IMR-90 (cell line): ENCODE measurements at regions not wholly inside any gene's neighbourhood (a gene's known extent, or its start where the extent isn't known, plus 50 kb on each side); places are given as distances from the start of the nearest gene placed in this dataset.

ENCODE experiments used
- ATAC-seq: fragments of 200-7000 bp; cut with Tn5 transposase; 2 replicates; pipeline ENCODE4 v1.9.1; 2020; ENCODE audit warnings: low read depth, mild to moderate bottlenecking, moderate library complexity
- BruUV-seq: library from RNA; stranded (reverse); fragments of 400-500 nt; replicated peaks from 2 replicates; lab custom pipeline; 2021; lab: Mats Ljungman, UMichigan
- CTCF ChIA-PET: fragments of 300-600 bp; formaldehyde crosslinking; extraction: SDS; loops from one replicate; lab custom pipeline; 2021; ENCODE audit warnings: antibody characterized with exemption; lab: Yijun Ruan, JAX
- POLR2A ChIA-PET: fragments of 300-600 bp; sonication (Branson Sonifier 250); formaldehyde crosslinking; loops from one replicate; lab custom pipeline; 2022; ENCODE audit warnings: antibody characterized with exemption; ENCODE audit not compliant: unreplicated experiment; lab: Charles Lee
- DNase-seq: peaks from one replicate; pipeline ENCODE4 v3.0.0; 2013
- H2AFZ ChIP-seq: replicated peaks from 2 replicates; pipeline ENCODE3; 2013; ENCODE audit warnings: low read length, mild to moderate bottlenecking; ENCODE audit not compliant: poor library complexity
- H2AK5ac ChIP-seq: 2 replicates; pipeline ENCODE4 v1.6.1; 2013; ENCODE audit warnings: low read depth, low read length, inconsistent platforms
- H2AK9ac ChIP-seq: replicated peaks from 2 replicates; pipeline ENCODE3; 2013; ENCODE audit warnings: mild to moderate bottlenecking, low read depth, low read length, moderate library complexity; ENCODE audit not compliant: poor library complexity
- H2BK120ac ChIP-seq: 2 replicates; pipeline ENCODE4 v1.6.1; 2013; ENCODE audit warnings: low read depth, low read length, inconsistent platforms
- H2BK15ac ChIP-seq: 3 replicates; pipeline ENCODE4 v1.6.1; 2013; ENCODE audit warnings: low read depth, low read length, inconsistent platforms
- H2BK20ac ChIP-seq: 2 replicates; pipeline ENCODE4 v1.6.1; 2013; ENCODE audit warnings: low read depth, mild to moderate bottlenecking, inconsistent platforms, low read length, moderate library complexity
- H2BK5ac ChIP-seq: 2 replicates; pipeline ENCODE4 v1.6.1; 2013; ENCODE audit warnings: mild to moderate bottlenecking, low read depth, low read length, inconsistent platforms; ENCODE audit not compliant: poor library complexity, severe bottlenecking
- H3K14ac ChIP-seq: replicated peaks from 2 replicates; pipeline ENCODE4 v1.6.1; 2013; ENCODE audit warnings: low read depth, low read length, inconsistent platforms
- H3K18ac ChIP-seq: 2 replicates; pipeline ENCODE4 v1.6.1; 2013; ENCODE audit warnings: low read depth, low read length, control low read depth
- H3K23ac ChIP-seq: 2 replicates; pipeline ENCODE4 v1.6.1; 2013; ENCODE audit warnings: low read depth, low read length, inconsistent platforms
- H3K27ac ChIP-seq: 2 replicates; pipeline ENCODE4 v1.5.1; 2013; ENCODE audit warnings: mild to moderate bottlenecking, control low read depth, low read length; ENCODE audit not compliant: insufficient read depth
- H3K27me3 ChIP-seq: 2 replicates; pipeline ENCODE4 v1.6.1; 2013; ENCODE audit warnings: low read length; ENCODE audit not compliant: control insufficient read depth, insufficient read depth
- H3K36me3 ChIP-seq: 2 replicates; pipeline ENCODE4 v1.6.1; 2013; ENCODE audit warnings: low read length, mixed read lengths; ENCODE audit not compliant: control insufficient read depth, insufficient read depth
- H3K4ac ChIP-seq: 2 replicates; pipeline ENCODE4 v1.6.1; 2013; ENCODE audit warnings: low read depth, low read length, inconsistent platforms
- H3K4me1 ChIP-seq: 2 replicates; pipeline ENCODE4 v1.6.1; 2013; ENCODE audit warnings: low read length, mixed read lengths; ENCODE audit not compliant: control insufficient read depth, insufficient read depth
- H3K4me2 ChIP-seq: 2 replicates; pipeline ENCODE4 v1.6.1; 2013; ENCODE audit warnings: low read depth, mild to moderate bottlenecking, control low read depth, low read length, moderate library complexity
- H3K4me3 ChIP-seq: 2 replicates; pipeline ENCODE4 v1.5.1; 2013; ENCODE audit warnings: low read depth, mild to moderate bottlenecking, control low read depth, low read length, moderate library complexity; ENCODE audit not compliant: insufficient read depth
- H3K56ac ChIP-seq: 2 replicates; pipeline ENCODE4 v1.6.1; 2013; ENCODE audit warnings: low read length, inconsistent platforms; ENCODE audit not compliant: insufficient read depth; ENCODE audit errors: extremely low read depth
- H3K79me1 ChIP-seq, 2 experiments: 2 replicates each; pipeline ENCODE4 v1.6.1; 2013; ENCODE audit warnings: low read length in 2 of 2, inconsistent platforms in 1 of 2, low read depth in 1 of 2
- H3K9ac ChIP-seq: 2 replicates; pipeline ENCODE4 v1.6.1; 2013; ENCODE audit warnings: low read depth, low read length, control low read depth
- H3K9me1 ChIP-seq: 2 replicates; pipeline ENCODE4 v1.6.1; 2013; ENCODE audit warnings: low read length, inconsistent platforms; ENCODE audit not compliant: insufficient read depth
- H3K9me3 ChIP-seq: 2 replicates; pipeline ENCODE4 v1.6.1; 2013; ENCODE audit warnings: low read length; ENCODE audit not compliant: control insufficient read depth, insufficient read depth
- H4K20me1 ChIP-seq: 2 replicates; pipeline ENCODE4 v1.6.1; 2013; ENCODE audit warnings: low read length, inconsistent platforms; ENCODE audit not compliant: insufficient read depth
- H4K5ac ChIP-seq: 2 replicates; pipeline ENCODE4 v1.6.1; 2013; ENCODE audit warnings: mild to moderate bottlenecking, low read depth, low read length, control low read depth
- H4K8ac ChIP-seq, 2 experiments: 2 replicates each; pipeline ENCODE4 v1.6.1; 2013; ENCODE audit warnings: low read depth in 2 of 2, low read length in 2 of 2, control low read depth in 1 of 2, inconsistent platforms in 1 of 2
- H4K91ac ChIP-seq: 2 replicates; pipeline ENCODE4 v1.6.1; 2013; ENCODE audit warnings: low read depth, low read length, inconsistent platforms; ENCODE audit not compliant: insufficient read depth
- BHLHE40 ChIP-seq: fragments of 150-350 bp; IDR thresholded peaks from 2 replicates; pipeline ENCODE4 v1.6.1; 2016; ENCODE audit warnings: mild to moderate bottlenecking, low read depth, low read length
- CEBPB ChIP-seq: IDR thresholded peaks from 2 replicates; pipeline ENCODE4 v1.6.1; 2012; ENCODE audit warnings: low read depth, low read length, improper control_type of control experiment
- CHD1 ChIP-seq: IDR thresholded peaks from 2 replicates; pipeline ENCODE4 v1.6.1; 2012; ENCODE audit warnings: low read depth, low read length, improper control_type of control experiment
- CTCF ChIP-seq: conservative IDR thresholded peaks from 2 replicates; pipeline ENCODE4 v1.5.1; 2012; ENCODE audit warnings: mild to moderate bottlenecking, low read depth, low read length, improper control_type of control experiment
- FOS ChIP-seq: fragments of 150-350 bp; IDR thresholded peaks from 2 replicates; pipeline ENCODE4 v1.6.1; 2016; ENCODE audit warnings: low read depth, low read length
- MAFK ChIP-seq: IDR thresholded peaks from 2 replicates; pipeline ENCODE4 v1.6.1; 2012; ENCODE audit warnings: low read depth, low read length, improper control_type of control experiment
- MAZ ChIP-seq: IDR thresholded peaks from 2 replicates; pipeline ENCODE4 v1.6.1; 2012; ENCODE audit warnings: low read depth, mild to moderate bottlenecking, low read length, improper control_type of control experiment, moderate library complexity, borderline replicate concordance
- MXI1 ChIP-seq: IDR thresholded peaks from 2 replicates; pipeline ENCODE4 v1.6.1; 2012; ENCODE audit warnings: low read depth, mild to moderate bottlenecking, low read length, moderate library complexity, borderline replicate concordance
- NFE2L2 ChIP-seq: fragments of 150-350 bp; IDR thresholded peaks from 2 replicates; pipeline ENCODE4 v1.6.1; 2016; ENCODE audit warnings: low read depth, mild to moderate bottlenecking, low read length
- POLR2A ChIP-seq: IDR thresholded peaks from 2 replicates; pipeline ENCODE4 v1.6.1; 2012; ENCODE audit warnings: mild to moderate bottlenecking, low read depth, low read length
- RAD21 ChIP-seq: IDR thresholded peaks from 2 replicates; pipeline ENCODE4 v1.6.1; 2012; ENCODE audit warnings: low read length, improper control_type of control experiment
- RCOR1 ChIP-seq: IDR thresholded peaks from 2 replicates; pipeline ENCODE4 v1.6.1; 2012; ENCODE audit warnings: mild to moderate bottlenecking, low read length, improper control_type of control experiment; ENCODE audit not compliant: insufficient replicate concordance
- RFX5 ChIP-seq: IDR thresholded peaks from 2 replicates; pipeline ENCODE4 v1.8.0; 2012; ENCODE audit warnings: low read depth, mild to moderate bottlenecking, low read length, moderate library complexity
- SMC3 ChIP-seq: fragments of 150-350 bp; IDR thresholded peaks from 2 replicates; pipeline ENCODE4 v1.6.1; 2016; ENCODE audit warnings: low read depth, mild to moderate bottlenecking, antibody characterized with exemption, low read length, moderate library complexity
- WGBS, 2 experiments: methylation state at CpG; one replicate each; pipeline versions ENCODE4 v1.1.5 to v1.1.7; 2013; ENCODE audit warnings: missing lambda C conversion rate in 2 of 2; ENCODE audit not compliant: insufficient read length in 1 of 2; ENCODE audit errors: extremely low coverage in 2 of 2; 5-methylcytosine and 5-hydroxymethylcytosine counted together
- dilution Hi-C: fragments of 300-500 bp; cut with HindIII; formaldehyde crosslinking; loops from one replicate; pipeline ENCODE4 v1.14.3; 2018; ENCODE audit warnings: low sequenced_read_pairs; ENCODE audit not compliant: unreplicated experiment
- in situ Hi-C: fragments of 300-500 bp; cut with MboI; formaldehyde crosslinking; loops from 3 replicates; pipeline ENCODE4 v1.14.3; 2019; ENCODE audit warnings: low sequenced_read_pairs, inconsistent platforms, mixed read lengths
- intact Hi-C: fragments of 100-400 bp; cut with micrococcal nuclease; formaldehyde crosslinking; loops from 2 replicates; pipeline ENCODE4 v1.10.0; 2022
- TF ChIP-seq, protein P1 (sequence below): fragments of 150-350 bp; IDR thresholded peaks from 2 replicates; pipeline ENCODE4 v1.6.1; 2016; ENCODE audit warnings: low read depth, mild to moderate bottlenecking, low read length, moderate library complexity, borderline replicate concordance
- TF ChIP-seq, protein P2 (sequence below): fragments of 150-350 bp; IDR thresholded peaks from 2 replicates; pipeline ENCODE4 v1.6.1; 2017; ENCODE audit warnings: mild to moderate bottlenecking, antibody characterized with exemption, low read length, low read depth

GRCh38 chr21:35479529-35479928 lies 430.4 kb upstream of the RUNX1 start:
- Histone ChIP-seq H2BK20ac (no peak overlapping the region), H3K9me1 (peaks cover 6% of the 10 kb centered on the region), H2AK5ac (no peak overlapping the region), H3K18ac (no peak overlapping the region), H3K27ac (no peak overlapping the region), H2BK15ac (no peak overlapping the region), H3K36me3 (no peaks in the 10 kb centered on the region), H4K5ac (no peak overlapping the region), H3K4me2 (no peak overlapping the region), H3K9me3 (no peaks in the 10 kb centered on the region), H2BK120ac (no peak overlapping the region), H3K4ac (no peak overlapping the region), H3K4me1 (peaks cover 14% of the 10 kb centered on the region), H3K14ac (no peak overlapping the region), H2AFZ (no peak overlapping the region), H3K23ac (no peak overlapping the region), H2BK5ac (no peak overlapping the region), H3K27me3 (no peaks in the 10 kb centered on the region), H3K56ac (no peak overlapping the region), H4K91ac (no peak overlapping the region), H4K8ac (no peak overlapping the region), H3K79me1 (no peaks in the 10 kb centered on the region), H3K9ac (no peak overlapping the region), H3K4me3 (no peak overlapping the region), H4K20me1 (no peaks in the 10 kb centered on the region), H2AK9ac (no peak overlapping the region)
- ChIA-PET CTCF (no interaction called here), POLR2A (no interaction called here)
- TF ChIP-seq RAD21 (no peak), BHLHE40 (no peak), CHD1 (no peak), SMC3 (no peak), CTCF (no peak), CEBPB (no peak), POLR2A (no peak), MXI1 (no peak), FOS (no peak), NFE2L2 (no peak), MAFK (no peak), MAZ (no peak), RCOR1 (no peak), RFX5 (no peak)
- TF ChIP-seq, protein P1, sequence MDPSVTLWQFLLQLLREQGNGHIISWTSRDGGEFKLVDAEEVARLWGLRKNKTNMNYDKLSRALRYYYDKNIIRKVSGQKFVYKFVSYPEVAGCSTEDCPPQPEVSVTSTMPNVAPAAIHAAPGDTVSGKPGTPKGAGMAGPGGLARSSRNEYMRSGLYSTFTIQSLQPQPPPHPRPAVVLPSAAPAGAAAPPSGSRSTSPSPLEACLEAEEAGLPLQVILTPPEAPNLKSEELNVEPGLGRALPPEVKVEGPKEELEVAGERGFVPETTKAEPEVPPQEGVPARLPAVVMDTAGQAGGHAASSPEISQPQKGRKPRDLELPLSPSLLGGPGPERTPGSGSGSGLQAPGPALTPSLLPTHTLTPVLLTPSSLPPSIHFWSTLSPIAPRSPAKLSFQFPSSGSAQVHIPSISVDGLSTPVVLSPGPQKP: no peak
- TF ChIP-seq, protein P2, sequence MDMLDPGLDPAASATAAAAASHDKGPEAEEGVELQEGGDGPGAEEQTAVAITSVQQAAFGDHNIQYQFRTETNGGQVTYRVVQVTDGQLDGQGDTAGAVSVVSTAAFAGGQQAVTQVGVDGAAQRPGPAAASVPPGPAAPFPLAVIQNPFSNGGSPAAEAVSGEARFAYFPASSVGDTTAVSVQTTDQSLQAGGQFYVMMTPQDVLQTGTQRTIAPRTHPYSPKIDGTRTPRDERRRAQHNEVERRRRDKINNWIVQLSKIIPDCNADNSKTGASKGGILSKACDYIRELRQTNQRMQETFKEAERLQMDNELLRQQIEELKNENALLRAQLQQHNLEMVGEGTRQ: no peak
- intact Hi-C loops (loop anchor here (5.0 kb wide), 1 partner anchor 592 kb away; no protein-coding TSS in a partner anchor), in situ Hi-C loops (no loop called here), dilution Hi-C loops (no loop called here)
- WGBS, 2 experiments: no CpG with 5 or more reads among the region's 1 CpG
- no peak for DNase-seq
- no TSS peak for BruUV-seq
- no peak for ATAC-seq
